ENCODE measurements at regions not wholly inside any gene's neighbourhood (a gene's known extent, or its start where the extent isn't known, plus 50 kb on each side); places are given as distances from the start of the nearest gene placed in this dataset.
"Not testable (repeated sequence)": the region's sequence is repeated elsewhere in the genome, so short reads cannot be mapped to it uniquely, and the experiment has no call there.

DNA sequence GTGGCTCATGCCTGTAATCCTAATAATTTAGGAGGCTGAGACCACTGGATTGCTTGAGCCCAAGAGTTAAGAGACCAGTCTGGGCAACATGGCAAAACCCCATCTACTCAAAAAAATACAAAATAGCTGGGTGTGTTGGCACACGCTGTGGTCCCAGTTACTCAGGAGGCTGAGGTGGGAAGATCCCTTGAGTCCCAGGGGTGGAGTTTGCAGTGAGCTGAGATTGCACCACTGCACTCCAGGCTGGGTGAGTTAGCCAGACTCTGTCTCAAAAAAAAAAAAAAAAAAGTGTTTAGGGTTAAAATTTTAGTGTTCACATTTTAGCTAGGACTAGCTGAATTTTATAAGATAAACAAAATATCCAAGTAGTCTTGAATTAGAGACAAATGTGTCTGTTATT is 1340.1 kb upstream of the EPHA6 start:
- Mint-ChIP-seq H3K27ac (no peak overlapping the region), H3K27me3 (no peaks in the 10 kb centered on the region), H3K4me1 (no peaks in the 10 kb centered on the region), H3K9me3 (peaks cover 3% of the 10 kb centered on the region), H3K36me3 (ENCODE audit: low read depth) (no peaks in the 10 kb centered on the region), H3K4me3 (no peak overlapping the region)
- ATAC-seq (no peak), DNase-seq (no peak)

DNA sequence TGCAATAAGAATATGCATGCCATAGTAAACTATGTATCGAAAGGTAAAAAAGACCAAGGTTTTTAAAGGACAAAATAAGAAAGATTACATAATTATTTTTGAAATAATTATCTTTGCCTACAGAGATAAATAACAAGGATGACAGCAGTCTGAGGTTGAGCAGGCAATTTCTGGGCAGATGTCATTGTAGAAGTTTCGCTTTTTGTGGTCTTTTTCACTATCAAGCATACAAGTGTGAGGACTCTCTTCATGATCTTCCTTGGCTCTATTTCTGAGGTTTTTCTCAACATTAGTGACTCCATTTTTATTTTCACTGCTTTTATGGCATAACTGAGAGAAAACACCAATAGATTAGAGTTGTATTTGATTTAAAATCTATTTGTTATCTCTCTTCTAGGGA is 1337.9 kb upstream of the EPHA6 start:
- no peak overlapping the region for H3K4me3 Mint-ChIP-seq
- no peak for ATAC-seq
- no peaks in the 10 kb centered on the region for H3K36me3 Mint-ChIP-seq (ENCODE audit: low read depth)
- H3K9me3 Mint-ChIP-seq, result peaks cover 3% of the 10 kb centered on the region
- no peak for DNase-seq
- no peaks in the 10 kb centered on the region for H3K27me3 Mint-ChIP-seq
- no peaks in the 10 kb centered on the region for H3K4me1 Mint-ChIP-seq
- H3K27ac Mint-ChIP-seq, result no peak overlapping the region

GRCh38 chr3:95506174-95506573 is 1308.2 kb upstream of the EPHA6 start:
- H3K27ac Mint-ChIP-seq, result no peak overlapping the region
- peaks cover 4% of the 10 kb centered on the region for H3K9me3 Mint-ChIP-seq
- H3K4me3 Mint-ChIP-seq, result no peak overlapping the region
- no peak for DNase-seq
- ATAC-seq, result no peak
- no peaks in the 10 kb centered on the region for H3K27me3 Mint-ChIP-seq
- no peaks in the 10 kb centered on the region for H3K36me3 Mint-ChIP-seq (ENCODE audit: low read depth)
- H3K4me1 Mint-ChIP-seq, result no peaks in the 10 kb centered on the region

DNA sequence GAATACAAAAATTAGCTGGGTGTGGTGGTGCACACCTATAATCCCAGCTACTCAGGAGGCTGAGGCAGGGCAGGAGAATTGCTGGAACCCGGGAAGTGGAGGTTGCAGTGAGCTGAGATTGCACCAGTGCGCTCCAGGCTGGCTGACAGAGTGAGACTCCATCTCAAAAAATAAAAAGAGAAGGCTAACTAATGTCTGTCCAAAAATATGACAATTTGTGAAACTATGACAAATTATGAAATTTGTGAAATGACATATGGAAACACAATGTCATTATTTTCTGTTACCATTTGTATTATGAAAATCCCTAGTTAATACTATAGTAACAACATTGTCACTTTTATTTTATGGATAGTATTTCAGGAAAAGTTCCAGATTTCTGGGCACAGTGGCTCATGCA is 1306.3 kb upstream of the EPHA6 start:
- Mint-ChIP-seq H3K4me1 (no peaks in the 10 kb centered on the region), H3K27ac (no peak overlapping the region), H3K36me3 (ENCODE audit: low read depth) (no peaks in the 10 kb centered on the region), H3K27me3 (no peaks in the 10 kb centered on the region), H3K9me3 (peaks cover 8% of the 10 kb centered on the region), H3K4me3 (no peak overlapping the region)
- no peak for DNase-seq
- no peak for ATAC-seq

DNA sequence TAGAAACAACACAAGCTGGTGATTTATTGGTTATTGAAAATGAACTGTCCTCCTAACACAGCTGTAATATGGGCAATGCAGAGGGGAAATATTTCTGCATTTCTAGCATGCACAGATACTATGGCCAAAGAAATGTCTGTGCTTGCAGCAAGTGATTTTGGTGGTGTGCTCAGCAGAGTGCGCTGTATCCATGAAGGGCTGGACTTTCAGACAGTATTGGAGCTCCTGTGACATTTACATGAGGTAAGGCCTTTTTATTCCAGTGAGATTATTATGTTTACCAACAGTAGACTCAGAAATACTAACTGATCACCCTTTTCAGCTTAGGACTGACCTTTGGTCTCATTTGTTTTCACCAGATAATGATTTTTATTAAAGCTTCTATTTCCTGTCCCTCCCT is 1302.6 kb upstream of the EPHA6 start:
- H3K4me3 Mint-ChIP-seq, result no peak overlapping the region
- no peak for ATAC-seq

GRCh38 chr3:95514260-95514659 is 1300.1 kb upstream of the EPHA6 start:
- no peaks in the 10 kb centered on the region for H3K4me1 Mint-ChIP-seq
- DNase-seq, result no peak
- ATAC-seq, result no peak
- H3K9me3 Mint-ChIP-seq, result peaks cover 4% of the 10 kb centered on the region
- H3K27ac Mint-ChIP-seq, result no peak overlapping the region
- H3K4me3 Mint-ChIP-seq, result no peak overlapping the region
- H3K27me3 Mint-ChIP-seq, result no peaks in the 10 kb centered on the region
- no peaks in the 10 kb centered on the region for H3K36me3 Mint-ChIP-seq (ENCODE audit: low read depth)

More for the DNA sequence above, 1302.6 kb upstream of the EPHA6 start:
- Mint-ChIP-seq H3K27ac (no peak overlapping the region), H3K9me3 (peaks cover 5% of the 10 kb centered on the region), H3K4me1 (no peaks in the 10 kb centered on the region), H3K27me3 (no peaks in the 10 kb centered on the region), H3K36me3 (ENCODE audit: low read depth) (no peaks in the 10 kb centered on the region)
- DNase-seq, result no peak

- DNase-seq, result no peak
- ATAC-seq, result no peak
- Mint-ChIP-seq H3K4me3 (no peak overlapping the region), H3K36me3 (ENCODE audit: low read depth) (no peaks in the 10 kb centered on the region), H3K4me1 (no peaks in the 10 kb centered on the region), H3K27me3 (no peaks in the 10 kb centered on the region), H3K9me3 (no peaks in the 10 kb centered on the region), H3K27ac (no peak overlapping the region)
Observed at GRCh38 chr3:95521396-95521795, 1293.0 kb upstream of the EPHA6 start.

DNA sequence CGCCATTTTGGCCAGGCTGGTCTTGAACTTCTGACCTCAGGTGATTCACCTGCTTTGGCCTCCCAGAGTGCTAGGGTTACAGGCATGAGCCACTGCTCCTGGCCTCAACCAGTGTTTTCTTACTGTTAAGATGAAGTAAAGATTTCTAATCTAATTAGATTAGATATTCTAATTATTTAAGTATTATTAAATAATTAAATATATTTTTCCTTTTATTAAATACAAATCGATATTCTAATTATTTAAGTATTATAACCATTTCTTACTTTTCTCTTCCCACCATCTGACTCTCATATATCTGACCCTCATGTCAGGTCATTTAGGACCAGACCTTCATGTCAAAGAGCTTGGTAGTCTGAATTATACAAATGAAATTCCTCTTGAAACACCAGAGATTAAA is 1291.9 kb upstream of the EPHA6 start:
- H3K9me3 Mint-ChIP-seq, result no peaks in the 10 kb centered on the region

GRCh38 chr3:95539950-95540483 is 1274.4 kb upstream of the EPHA6 start:
- no peaks in the 10 kb centered on the region for H3K27me3 Mint-ChIP-seq

More for the DNA sequence above, 1291.9 kb upstream of the EPHA6 start:
- no peaks in the 10 kb centered on the region for H3K36me3 Mint-ChIP-seq (ENCODE audit: low read depth)
- H3K4me1 Mint-ChIP-seq, result no peaks in the 10 kb centered on the region
- ATAC-seq, result no peak
- H3K27me3 Mint-ChIP-seq, result no peaks in the 10 kb centered on the region
- DNase-seq, result no peak
- H3K27ac Mint-ChIP-seq, result no peak overlapping the region
- no peak overlapping the region for H3K4me3 Mint-ChIP-seq

DNA sequence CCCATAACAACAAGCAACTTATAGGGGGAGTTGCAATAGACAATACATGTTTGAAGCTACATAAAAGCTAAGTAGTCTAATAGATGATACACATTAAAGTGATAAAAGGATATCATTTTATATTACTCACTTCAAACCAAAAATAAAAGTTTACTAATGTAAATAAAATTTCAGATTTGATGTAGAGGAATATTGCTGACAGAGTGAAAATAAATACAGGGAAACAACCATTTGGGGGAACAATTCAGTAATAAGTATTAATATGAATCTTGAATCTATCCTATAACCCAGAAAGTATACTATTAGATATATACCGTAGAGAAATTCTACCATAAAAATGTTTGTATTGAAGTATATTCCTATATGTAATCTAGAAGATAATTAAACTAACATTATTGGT is 1248.9 kb upstream of the EPHA6 start:
- no peak overlapping the region for H3K4me3 Mint-ChIP-seq
- H3K4me1 Mint-ChIP-seq, result no peaks in the 10 kb centered on the region
- H3K9me3 Mint-ChIP-seq, result peaks cover 9% of the 10 kb centered on the region
- H3K27ac Mint-ChIP-seq, result no peak overlapping the region
- DNase-seq, result no peak
- no peaks in the 10 kb centered on the region for H3K27me3 Mint-ChIP-seq
- no peak for ATAC-seq
- H3K36me3 Mint-ChIP-seq (ENCODE audit: low read depth), result no peaks in the 10 kb centered on the region

More at GRCh38 chr3:95539950-95540483, 1274.4 kb upstream of the EPHA6 start:
- Mint-ChIP-seq H3K9me3 (peaks cover 9% of the 10 kb centered on the region), H3K4me3 (no peak overlapping the region), H3K4me1 (no peaks in the 10 kb centered on the region), H3K27ac (no peak overlapping the region), H3K36me3 (ENCODE audit: low read depth) (no peaks in the 10 kb centered on the region)
- DNase-seq, result no peak
- ATAC-seq, result no peak

- ATAC-seq, result no peak
- Mint-ChIP-seq H3K4me3 (no peak overlapping the region), H3K4me1 (no peaks in the 10 kb centered on the region), H3K36me3 (ENCODE audit: low read depth) (no peaks in the 10 kb centered on the region), H3K27ac (no peak overlapping the region), H3K9me3 (peaks cover 9% of the 10 kb centered on the region), H3K27me3 (no peaks in the 10 kb centered on the region)
- no peak for DNase-seq
Observed at GRCh38 chr3:95567346-95567745, 1247.0 kb upstream of the EPHA6 start.

GRCh38 chr3:95586754-95587153 is 1227.6 kb upstream of the EPHA6 start:
- no peak for ATAC-seq
- Mint-ChIP-seq H3K27ac (no peak overlapping the region), H3K4me1 (no peaks in the 10 kb centered on the region), H3K27me3 (no peaks in the 10 kb centered on the region), H3K9me3 (peaks cover 8% of the 10 kb centered on the region), H3K36me3 (ENCODE audit: low read depth) (no peaks in the 10 kb centered on the region), H3K4me3 (no peak overlapping the region)
- DNase-seq, result no peak

DNA sequence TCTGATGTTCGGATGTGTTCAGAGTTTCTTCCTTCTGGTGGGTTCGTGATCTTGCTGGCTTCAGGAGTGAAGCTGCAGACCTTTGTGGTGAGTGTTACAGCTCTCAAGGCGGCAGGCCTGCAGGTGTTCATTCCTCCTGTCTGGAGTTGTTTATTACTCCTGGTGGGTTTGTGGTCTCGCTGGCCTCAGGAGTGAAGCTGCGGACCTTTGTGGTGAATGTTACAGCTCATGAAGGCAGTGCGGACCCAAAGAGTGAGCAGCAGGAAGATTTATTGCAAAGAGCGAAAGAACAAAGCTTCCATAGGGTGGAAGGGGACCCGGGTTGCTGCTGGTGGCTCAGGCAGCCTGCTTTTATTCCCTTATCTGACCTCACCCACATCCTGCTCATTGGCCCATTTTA is 1226.8 kb upstream of the EPHA6 start:
- not testable (repeated sequence) for H3K9me3 Mint-ChIP-seq; DNase-seq; H3K4me3 Mint-ChIP-seq; ATAC-seq; H3K36me3 Mint-ChIP-seq (ENCODE audit: low read depth); H3K4me1 Mint-ChIP-seq; H3K27me3 Mint-ChIP-seq; H3K27ac Mint-ChIP-seq

DNA sequence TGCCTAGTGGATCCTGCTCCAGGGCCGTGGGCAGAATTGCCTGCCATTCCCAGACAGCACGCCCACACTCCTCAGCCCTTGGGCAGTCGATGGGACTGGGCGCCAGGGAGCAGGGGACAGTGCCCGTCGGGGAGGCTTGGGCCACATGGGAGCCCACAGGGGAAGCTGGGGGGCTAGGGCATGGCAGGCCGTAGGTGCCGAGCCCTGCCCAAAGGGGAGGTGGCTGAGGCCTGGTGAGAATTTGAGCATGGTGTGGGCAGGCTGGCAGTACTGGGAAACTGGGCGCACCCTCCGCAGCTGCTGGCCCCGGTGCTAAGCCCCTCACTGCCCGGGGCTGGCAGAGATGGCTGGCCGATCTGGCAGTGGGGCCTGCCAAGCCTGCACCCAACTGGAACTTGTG is 1225.9 kb upstream of the EPHA6 start:
- DNase-seq (no peak), ATAC-seq (no peak)
- H3K36me3 Mint-ChIP-seq (ENCODE audit: low read depth), result no peaks in the 10 kb centered on the region

GRCh38 chr3:95595416-95596075 is 1218.8 kb upstream of the EPHA6 start:
- DNase-seq, result no peak
- no peaks in the 10 kb centered on the region for H3K36me3 Mint-ChIP-seq (ENCODE audit: low read depth)
- no peaks in the 10 kb centered on the region for H3K27me3 Mint-ChIP-seq
- no peaks in the 10 kb centered on the region for H3K9me3 Mint-ChIP-seq
- H3K4me1 Mint-ChIP-seq, result no peaks in the 10 kb centered on the region
- H3K27ac Mint-ChIP-seq, result no peak overlapping the region
- no peak overlapping the region for H3K4me3 Mint-ChIP-seq
- ATAC-seq, result no peak

More for the DNA sequence above, 1225.9 kb upstream of the EPHA6 start:
- H3K4me3 Mint-ChIP-seq, result no peak overlapping the region
- no peaks in the 10 kb centered on the region for H3K4me1 Mint-ChIP-seq
- H3K27me3 Mint-ChIP-seq, result no peaks in the 10 kb centered on the region
- peaks cover 8% of the 10 kb centered on the region for H3K9me3 Mint-ChIP-seq
- no peak overlapping the region for H3K27ac Mint-ChIP-seq

DNA sequence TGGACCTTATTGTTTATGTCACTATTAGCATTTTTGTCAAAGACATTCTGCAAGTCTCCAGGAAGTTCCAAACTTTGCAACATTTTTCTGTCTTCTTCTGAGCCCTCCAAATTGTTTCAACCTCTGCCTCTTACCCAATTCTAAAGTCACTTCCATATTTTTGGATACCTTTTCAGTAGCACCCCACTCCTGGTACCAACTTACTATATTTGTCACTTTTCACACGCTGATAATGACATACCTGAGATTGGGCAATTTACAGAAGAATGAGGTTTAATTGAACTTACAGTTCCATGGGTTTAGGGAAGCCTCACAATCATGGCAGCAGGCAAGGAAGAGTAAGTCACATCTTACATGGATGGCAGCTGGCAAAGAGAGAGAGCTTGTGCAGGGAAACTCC is 1206.5 kb upstream of the EPHA6 start:
- Mint-ChIP-seq H3K4me3 (no peak overlapping the region), H3K36me3 (ENCODE audit: low read depth) (no peaks in the 10 kb centered on the region), H3K9me3 (peaks cover 15% of the 10 kb centered on the region), H3K27me3 (no peaks in the 10 kb centered on the region), H3K4me1 (no peaks in the 10 kb centered on the region), H3K27ac (no peak overlapping the region)
- ATAC-seq, result no peak
- DNase-seq, result no peak
